Neural crest cell (in vitro differentiated cells): ENCODE measurements at regions not wholly inside any gene's neighbourhood (a gene's known extent, or its start where the extent isn't known, plus 50 kb on each side); places are given as distances from the start of the nearest gene placed in this dataset.

Experiments used
- DNase-seq: peaks from one replicate; pipeline ENCODE4 v3.0.0; 2021; ENCODE audit warnings: low read depth, mixed read lengths, low spot score
- H3K27ac Mint-ChIP-seq: one replicate; pipeline ENCODE4 v1.8.0; 2021; ENCODE audit warnings: mild to moderate bottlenecking, mixed read lengths; ENCODE audit not compliant: unreplicated experiment
- H3K27me3 Mint-ChIP-seq: 2 replicates; pipeline ENCODE4 v1.8.0; 2021; ENCODE audit warnings: low read depth, mild to moderate bottlenecking, mixed read lengths
- H3K36me3 Mint-ChIP-seq: 2 replicates; pipeline ENCODE4 v1.8.0; 2021; ENCODE audit warnings: low read depth, mild to moderate bottlenecking, mixed read lengths
- H3K4me1 Mint-ChIP-seq: 2 replicates; pipeline ENCODE4 v1.8.0; 2021; ENCODE audit warnings: mixed read lengths
- H3K4me3 Mint-ChIP-seq: one replicate; pipeline ENCODE4 v1.8.0; 2021; ENCODE audit warnings: mild to moderate bottlenecking, mixed read lengths
- H3K9me3 Mint-ChIP-seq: 2 replicates; pipeline ENCODE4 v1.8.0; 2021; ENCODE audit warnings: mixed read lengths
- TF ChIP-seq, protein P1 (sequence below): fragments of 200-600 bp; sonication (generic); conservative IDR thresholded peaks from 2 replicates; pipeline ENCODE4 v1.5.0; 2021; ENCODE audit warnings: antibody characterized with exemption, mild to moderate bottlenecking

DNA sequence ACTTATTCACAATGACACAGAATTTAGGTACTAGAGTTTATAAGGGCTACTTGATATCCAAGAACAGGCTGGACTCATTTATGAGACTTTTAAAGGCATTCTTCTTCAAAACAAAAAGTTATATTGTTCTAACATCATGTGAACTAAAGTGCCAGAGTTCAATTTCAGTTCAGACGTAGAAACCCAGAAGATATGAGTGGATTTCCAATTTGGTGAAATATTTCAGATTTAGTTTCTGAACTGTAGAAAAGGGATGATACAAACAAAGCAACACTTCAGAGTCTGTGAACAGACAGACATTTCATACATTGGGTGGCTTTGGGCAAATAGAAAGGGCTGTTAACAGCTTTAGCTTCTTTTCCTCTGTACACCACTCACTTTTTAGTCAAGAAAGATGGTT, 384.0 kb downstream of the NR2F1-AS1 start:
- TF ChIP-seq, protein P1, sequence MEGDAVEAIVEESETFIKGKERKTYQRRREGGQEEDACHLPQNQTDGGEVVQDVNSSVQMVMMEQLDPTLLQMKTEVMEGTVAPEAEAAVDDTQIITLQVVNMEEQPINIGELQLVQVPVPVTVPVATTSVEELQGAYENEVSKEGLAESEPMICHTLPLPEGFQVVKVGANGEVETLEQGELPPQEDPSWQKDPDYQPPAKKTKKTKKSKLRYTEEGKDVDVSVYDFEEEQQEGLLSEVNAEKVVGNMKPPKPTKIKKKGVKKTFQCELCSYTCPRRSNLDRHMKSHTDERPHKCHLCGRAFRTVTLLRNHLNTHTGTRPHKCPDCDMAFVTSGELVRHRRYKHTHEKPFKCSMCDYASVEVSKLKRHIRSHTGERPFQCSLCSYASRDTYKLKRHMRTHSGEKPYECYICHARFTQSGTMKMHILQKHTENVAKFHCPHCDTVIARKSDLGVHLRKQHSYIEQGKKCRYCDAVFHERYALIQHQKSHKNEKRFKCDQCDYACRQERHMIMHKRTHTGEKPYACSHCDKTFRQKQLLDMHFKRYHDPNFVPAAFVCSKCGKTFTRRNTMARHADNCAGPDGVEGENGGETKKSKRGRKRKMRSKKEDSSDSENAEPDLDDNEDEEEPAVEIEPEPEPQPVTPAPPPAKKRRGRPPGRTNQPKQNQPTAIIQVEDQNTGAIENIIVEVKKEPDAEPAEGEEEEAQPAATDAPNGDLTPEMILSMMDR, result no peak
- Mint-ChIP-seq H3K4me3 (no peak overlapping the region), H3K9me3 (no peaks in the 10 kb centered on the region), H3K27me3 (no peaks in the 10 kb centered on the region), H3K36me3 (no peaks in the 10 kb centered on the region), H3K27ac (no peak overlapping the region), H3K4me1 (peaks cover 46% of the 10 kb centered on the region)
- no peak for DNase-seq

DNA sequence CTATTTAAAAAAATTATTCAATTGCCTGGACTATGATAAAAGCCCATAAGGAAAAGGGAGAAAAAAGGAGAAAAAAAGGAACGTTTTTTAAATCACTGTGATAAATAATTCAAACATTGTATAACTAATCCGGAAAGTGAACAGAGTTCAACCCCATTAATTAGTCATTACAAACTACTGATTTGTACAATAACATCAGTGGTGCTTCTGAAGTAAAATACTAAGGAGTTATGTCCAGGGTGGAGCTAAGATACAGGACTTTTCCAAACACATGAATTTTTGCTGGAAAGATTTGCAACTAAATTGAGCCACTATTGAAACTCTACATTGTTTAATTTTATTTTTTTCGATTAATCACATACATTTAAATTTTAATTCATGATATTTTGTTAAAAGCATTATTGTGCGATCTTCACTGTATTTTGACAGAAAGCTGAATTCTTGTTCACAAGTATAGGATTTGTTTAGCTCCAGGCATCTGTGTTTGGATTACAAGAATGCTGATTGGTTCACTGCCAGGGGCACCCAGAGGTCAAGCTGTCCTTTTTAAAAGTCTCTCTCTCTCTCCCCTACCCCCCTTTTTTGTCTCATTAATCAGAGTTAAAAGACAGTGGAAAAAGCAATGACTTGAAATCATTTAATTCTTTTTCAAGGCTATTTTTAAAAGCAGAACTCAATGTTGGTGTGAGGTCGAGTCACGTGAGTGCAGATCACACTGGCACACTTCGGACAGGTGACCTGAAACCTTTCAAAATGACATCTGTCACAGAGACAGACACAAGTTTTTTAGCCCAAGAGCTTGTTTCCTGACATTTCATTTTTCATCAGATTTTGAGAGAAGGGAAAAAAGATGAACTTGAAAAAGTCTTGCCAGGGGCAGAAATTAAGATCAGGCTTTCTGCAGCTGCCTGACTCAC, 387.3 kb downstream of the NR2F1-AS1 start:
- Mint-ChIP-seq H3K4me1 (peaks cover 43% of the 10 kb centered on the region), H3K27me3 (no peaks in the 10 kb centered on the region), H3K36me3 (no peaks in the 10 kb centered on the region), H3K9me3 (peaks cover 4% of the 10 kb centered on the region), H3K27ac (no peak overlapping the region), H3K4me3 (no peak overlapping the region)
- TF ChIP-seq, protein P1, result no peak
- no peak for DNase-seq

DNA sequence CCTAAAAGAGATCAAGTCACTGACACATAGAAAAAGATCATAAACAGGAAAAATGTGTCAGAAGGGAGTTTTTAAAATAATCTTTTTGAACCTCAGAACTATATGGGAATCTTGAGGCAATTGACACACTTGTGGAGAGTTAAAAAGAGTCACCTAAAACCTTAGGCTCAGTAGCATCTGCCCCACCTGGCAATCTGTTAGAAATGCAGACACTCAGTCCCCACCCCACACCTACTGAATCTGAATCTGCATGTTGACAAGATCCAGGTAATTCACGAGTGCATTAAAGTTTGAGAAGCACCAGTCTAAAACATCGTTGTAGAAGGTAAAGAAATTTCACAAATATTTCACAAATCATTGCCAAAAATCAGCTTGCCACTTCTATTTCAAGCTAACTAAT, 388.3 kb downstream of the NR2F1-AS1 start:
- TF ChIP-seq, protein P1, result no peak
- DNase-seq, result no peak

DNA sequence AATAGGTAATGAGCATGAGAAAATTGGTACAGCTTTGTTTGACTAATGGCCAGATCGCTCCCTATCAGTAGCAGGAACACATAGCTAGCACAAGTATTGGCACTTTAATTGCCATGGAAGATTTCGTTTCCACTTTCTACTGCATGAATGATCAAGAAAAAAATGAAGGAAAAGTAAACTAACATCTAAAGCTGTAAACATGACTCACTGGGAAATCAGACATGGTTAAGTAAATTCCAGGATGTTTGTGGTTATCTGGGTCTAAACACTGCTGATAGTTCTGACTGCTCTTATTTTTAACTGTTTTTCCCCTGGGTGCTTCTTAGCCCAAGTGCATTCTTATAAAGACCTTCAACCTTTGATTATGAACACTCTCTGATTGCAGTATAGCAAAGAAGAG, 388.9 kb downstream of the NR2F1-AS1 start:
- TF ChIP-seq, protein P1, result no peak
- H3K36me3 Mint-ChIP-seq, result no peaks in the 10 kb centered on the region
- DNase-seq, result no peak
- no peak overlapping the region for H3K27ac Mint-ChIP-seq
- peaks cover 38% of the 10 kb centered on the region for H3K4me1 Mint-ChIP-seq
- no peak overlapping the region for H3K4me3 Mint-ChIP-seq
- no peaks in the 10 kb centered on the region for H3K27me3 Mint-ChIP-seq
- H3K9me3 Mint-ChIP-seq, result peaks cover 4% of the 10 kb centered on the region

More for the DNA sequence above, 388.3 kb downstream of the NR2F1-AS1 start:
- Mint-ChIP-seq H3K4me1 (peaks cover 43% of the 10 kb centered on the region), H3K4me3 (no peak overlapping the region), H3K36me3 (no peaks in the 10 kb centered on the region), H3K27ac (no peak overlapping the region), H3K9me3 (peaks cover 4% of the 10 kb centered on the region), H3K27me3 (no peaks in the 10 kb centered on the region)

DNA sequence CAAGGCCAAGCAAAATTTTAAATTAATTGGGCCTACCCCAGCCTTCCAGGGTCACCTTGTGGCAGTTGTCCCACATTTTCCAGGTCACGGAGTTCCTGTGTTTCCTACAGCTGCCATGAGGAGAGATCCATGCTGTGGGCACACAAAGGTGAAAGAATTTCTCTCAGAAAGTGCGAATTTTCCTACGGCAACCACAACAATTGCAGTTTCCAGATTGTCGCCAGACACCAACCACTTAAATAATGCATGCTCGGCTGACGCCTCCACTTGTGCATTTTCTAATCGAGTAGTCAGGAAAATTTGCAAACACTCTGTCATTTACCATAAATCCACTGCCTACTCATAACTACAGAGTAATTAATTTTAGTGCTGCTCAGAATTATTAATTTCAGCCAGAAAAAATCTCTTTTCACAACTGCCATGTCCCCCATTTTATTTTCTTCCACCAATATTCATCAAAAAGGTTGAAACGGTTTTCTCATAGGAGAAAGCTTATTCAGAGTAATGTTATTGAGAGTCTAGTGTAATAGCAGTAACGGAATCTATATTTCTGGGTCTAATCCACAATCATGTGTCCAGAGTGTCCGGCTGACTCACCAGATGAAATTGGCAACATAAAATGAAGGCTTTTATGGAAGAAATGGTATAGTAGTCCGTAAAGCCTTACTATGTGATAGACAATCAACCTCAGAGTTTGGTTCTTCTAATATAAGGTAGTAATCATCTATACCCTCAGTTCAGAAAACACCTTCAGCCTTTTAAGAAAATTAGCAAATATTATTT, 389.8 kb downstream of the NR2F1-AS1 start:
- Mint-ChIP-seq H3K9me3 (peaks cover 4% of the 10 kb centered on the region), H3K27ac (no peak overlapping the region), H3K4me1 (peaks cover 33% of the 10 kb centered on the region), H3K27me3 (no peaks in the 10 kb centered on the region), H3K4me3 (no peak overlapping the region), H3K36me3 (no peaks in the 10 kb centered on the region)
- no peak for DNase-seq
- TF ChIP-seq, protein P1, result no peak
